Stomach (tissue), 8 donors: ENCODE measurements at regions not wholly inside any gene's neighbourhood (a gene's known extent, or its start where the extent isn't known, plus 50 kb on each side); places are given as distances from the start of the nearest gene placed in this dataset.

ENCODE experiments used
- DNase-seq, 2 donors: peaks; one replicate each; pipeline versions ENCODE4 v3.0.0 to v3.0.0-alpha.2; 2013 to 2019
- H3K27ac ChIP-seq, 5 donors: fragments of 200-600 bp in 4 of 5; sonication (generic) in 4 of 5; one replicate each; pipeline ENCODE4 v1.5.1; 2013 to 2019; ENCODE audit warnings: mild to moderate bottlenecking in 1 of 5, moderate library complexity in 1 of 5
- H3K27me3 ChIP-seq, 3 donors: fragments of 200-600 bp; sonication (generic); one replicate each; pipeline ENCODE4 v1.5.1; 2017 to 2019; ENCODE audit warnings: mixed run types in 1 of 3
- H3K36me3 ChIP-seq, 4 donors: fragments of 200-600 bp; sonication (generic); 1 replicate in 3 of 4; 2 replicates in 1 of 4; pipeline ENCODE4 v1.5.1; 2016 to 2019
- H3K4me1 ChIP-seq, 4 donors: fragments of 200-600 bp; sonication (generic); one replicate each; pipeline ENCODE4 v1.5.1; 2016 to 2019
- H3K4me3 ChIP-seq, 4 donors: fragments of 200-600 bp; sonication (generic) in 3 of 4; one replicate each; pipeline ENCODE4 v1.5.1; 2016 to 2019; ENCODE audit warnings: mild to moderate bottlenecking in 1 of 4
- H3K9me3 ChIP-seq, 4 donors: fragments of 200-600 bp; sonication (generic); one replicate each; pipeline ENCODE4 v1.5.1; 2016 to 2019
- CTCF ChIP-seq, 7 experiments: fragments of 450-650 bp in 4 of 7; fragments of 200-600 bp in 3 of 7; sonication (generic) in 3 of 7; IDR thresholded peaks; one replicate each; pipeline ENCODE4 v1.5.1; 2016 to 2019; ENCODE audit warnings: antibody characterized with exemption in 7 of 7, control low read depth in 2 of 7, mild to moderate bottlenecking in 1 of 7
- EP300 ChIP-seq: sonication (generic); formaldehyde crosslinking; IDR thresholded peaks from one replicate; pipeline ENCODE4 v1.6.1; 2017; ENCODE audit warnings: antibody characterized with exemption
- POLR2A ChIP-seq, 4 donors: fragments of 450-650 bp; IDR thresholded peaks; one replicate each; pipeline ENCODE4 v1.6.1; 2016; ENCODE audit warnings: antibody characterized with exemption in 4 of 4, control low read depth in 2 of 4, mild to moderate bottlenecking in 1 of 4, moderate library complexity in 1 of 4
- POLR2AphosphoS5 ChIP-seq, 3 donors: sonication (generic); formaldehyde crosslinking; IDR thresholded peaks; one replicate each; pipeline ENCODE4 v1.6.1; 2016; ENCODE audit warnings: antibody characterized with exemption in 3 of 3
- WGBS, 5 donors: extraction: QIAGEN DNeasy Blood & Tissue Kit in 3 of 5; methylation state at CpG; one replicate each; pipeline versions ENCODE4 v1.1.5 to v1.1.7; 2013 to 2018; 5-methylcytosine and 5-hydroxymethylcytosine counted together
- intact Hi-C: fragments of 100-400 bp; cut with DNase I; formaldehyde crosslinking; loops from one replicate; pipeline ENCODE4 v1.15.1; 2023; ENCODE audit warnings: low total_unique reads
- donor health status: healthy with polysubstance abuse.
- donor health status: Bipolar disorder and iron deficiency.
- donor health status: healthy.

GRCh38 chr3:152184971-152185686 lies 83.6 kb upstream of the MBNL1 start:
- TF ChIP-seq EP300 (no peak), CTCF (IDR thresholded peaks at IDR 0.05) (no peak)
- WGBS, 5 donors, result 79 to 93% (median 89%) methylated on average over 5 of the region's 5 CpGs
- Histone ChIP-seq H3K4me1 (peaks cover 0 to 8% (median 0%) of the 10 kb centered on the region in 4 donors), H3K36me3 (no peaks in the 10 kb centered on the region), H3K27ac (no peak overlapping the region), H3K4me3 (no peak overlapping the region), H3K9me3 (no peaks in the 10 kb centered on the region), H3K27me3 (no peaks in the 10 kb centered on the region)
- no peak for DNase-seq
- intact Hi-C loops, result no loop called here

GRCh38 chr3:152185891-152186630 lies 82.7 kb upstream of the MBNL1 start:
- intact Hi-C loops, result no loop called here
- H3K27me3 ChIP-seq, result no peaks in the 10 kb centered on the region
- H3K4me3 ChIP-seq, result no peak overlapping the region
- H3K9me3 ChIP-seq, result no peaks in the 10 kb centered on the region
- TF ChIP-seq POLR2A (IDR thresholded peaks at IDR 0.05), result no peak
- no peak for TF ChIP-seq CTCF (IDR thresholded peaks at IDR 0.05)
- TF ChIP-seq POLR2AphosphoS5 (IDR thresholded peaks at IDR 0.05), result no peak
- no peak for TF ChIP-seq EP300
- 73 to 87% (median 85%) methylated on average over 6 of the region's 6 CpGs for WGBS, 5 donors
- no peaks in the 10 kb centered on the region for H3K36me3 ChIP-seq
- H3K4me1 ChIP-seq, result peaks cover 0 to 16% (median 3%) of the 10 kb centered on the region in 4 donors
- no peak overlapping the region for H3K27ac ChIP-seq
- no peak for DNase-seq

GRCh38 chr3:152190636-152191183 lies 78.0 kb upstream of the MBNL1 start:
- 22 to 53% (median 40%) methylated on average over 2 of the region's 2 CpGs for WGBS, 5 donors
- Histone ChIP-seq H3K27ac (no peak overlapping the region), H3K4me3 (no peak overlapping the region), H3K27me3 (no peaks in the 10 kb centered on the region), H3K4me1 (peaks cover 0 to 29% (median 12%) of the 10 kb centered on the region in 4 donors), H3K36me3 (no peaks in the 10 kb centered on the region), H3K9me3 (no peaks in the 10 kb centered on the region)
- DNase-seq, result peak in 1 of 2 donors; percentile 48
- intact Hi-C loops, result no loop called here
- TF ChIP-seq POLR2A (IDR thresholded peaks at IDR 0.05), result no peak
- TF ChIP-seq EP300, result no peak
- no peak for TF ChIP-seq POLR2AphosphoS5 (IDR thresholded peaks at IDR 0.05)
- TF ChIP-seq CTCF (IDR thresholded peaks at IDR 0.05), result no peak

- no peak for DNase-seq
- H3K27me3 ChIP-seq, result no peaks in the 10 kb centered on the region
- peak overlapping the region in 1 of 5 donors; percentile 10 for H3K27ac ChIP-seq
- intact Hi-C loops, result no loop called here
- TF ChIP-seq CTCF (IDR thresholded peaks at IDR 0.05) (no peak), POLR2A (IDR thresholded peaks at IDR 0.05) (no peak), EP300 (no peak), POLR2AphosphoS5 (IDR thresholded peaks at IDR 0.05) (no peak)
- H3K9me3 ChIP-seq, result no peaks in the 10 kb centered on the region
- H3K36me3 ChIP-seq, result no peaks in the 10 kb centered on the region
- H3K4me1 ChIP-seq, result peaks cover 0 to 41% (median 18%) of the 10 kb centered on the region in 4 donors
- no peak overlapping the region for H3K4me3 ChIP-seq
- 68 to 86% (median 79%) methylated on average over 4 of the region's 4 CpGs for WGBS, 5 donors
Observed at GRCh38 chr3:152192050-152192449, 76.7 kb upstream of the MBNL1 start.
